Osteoblast (primary cell): ENCODE measurements at regions not wholly inside any gene's neighbourhood (a gene's known extent, or its start where the extent isn't known, plus 50 kb on each side); places are given as distances from the start of the nearest gene placed in this dataset.

Experiments used
- DNase-seq: peaks from one replicate; pipeline ENCODE4 v3.0.0; 2011; ENCODE audit warnings: low spot score, mixed read lengths; ENCODE audit not compliant: insufficient read length; ENCODE audit errors: missing footprints
- H2AFZ ChIP-seq: 2 replicates; pipeline ENCODE4 v1.6.0; 2011; ENCODE audit warnings: mild to moderate bottlenecking, low read length
- H3K27ac ChIP-seq: 2 replicates; pipeline ENCODE4 v1.5.1; 2011; ENCODE audit warnings: mild to moderate bottlenecking, low read depth, low read length, moderate library complexity
- H3K27me3 ChIP-seq: 2 replicates; pipeline ENCODE4 v1.6.0; 2012; ENCODE audit warnings: mild to moderate bottlenecking, control low read depth, inconsistent platforms, low read length, moderate library complexity; ENCODE audit not compliant: insufficient read depth
- H3K36me3 ChIP-seq: 2 replicates; pipeline ENCODE4 v1.5.1; 2011; ENCODE audit warnings: mild to moderate bottlenecking, low read length, control low read depth, moderate library complexity; ENCODE audit not compliant: insufficient read depth
- H3K4me1 ChIP-seq: 2 replicates; pipeline ENCODE4 v1.5.1; 2011; ENCODE audit warnings: mild to moderate bottlenecking, low read length, control low read depth, moderate library complexity; ENCODE audit not compliant: insufficient read depth
- H3K4me2 ChIP-seq: 2 replicates; pipeline ENCODE4 v1.6.0; 2011; ENCODE audit warnings: mild to moderate bottlenecking, low read length; ENCODE audit not compliant: insufficient read depth
- H3K4me3 ChIP-seq: fragments of 200-600 bp; sonication (generic); 3 replicates; pipeline ENCODE4 v1.5.1; 2012; ENCODE audit warnings: mild to moderate bottlenecking, low read length, inconsistent platforms; ENCODE audit not compliant: insufficient read depth
- H3K79me2 ChIP-seq: 2 replicates; pipeline ENCODE4 v1.6.0; 2012; ENCODE audit warnings: mild to moderate bottlenecking, low read length, control low read depth, inconsistent platforms; ENCODE audit not compliant: insufficient read depth
- H3K9me3 ChIP-seq: 2 replicates; pipeline ENCODE4 v1.5.1; 2011; ENCODE audit warnings: low read depth, low read length, control low read depth
- H4K20me1 ChIP-seq: 2 replicates; pipeline ENCODE4 v1.6.0; 2012; ENCODE audit warnings: mild to moderate bottlenecking, low read length, control low read depth; ENCODE audit not compliant: insufficient read depth
- CTCF ChIP-seq: IDR thresholded peaks from 2 replicates; pipeline ENCODE4 v1.5.1; 2011; ENCODE audit warnings: mild to moderate bottlenecking, low read depth, low read length, moderate library complexity; ENCODE audit errors: extremely low read depth

GRCh38 chr4:163758032-163758431, 263.5 kb downstream of the TMA16 start:
- Histone ChIP-seq H4K20me1 (no peaks in the 10 kb centered on the region), H3K4me3 (no peak overlapping the region), H3K4me2 (no peak overlapping the region), H3K27ac (no peak overlapping the region), H3K4me1 (no peaks in the 10 kb centered on the region), H3K79me2 (no peaks in the 10 kb centered on the region), H3K36me3 (no peaks in the 10 kb centered on the region), H2AFZ (no peak overlapping the region), H3K27me3 (no peaks in the 10 kb centered on the region), H3K9me3 (no peaks in the 10 kb centered on the region)
- TF ChIP-seq CTCF = no peak
- DNase-seq = no peak

- no peaks in the 10 kb centered on the region for H3K27me3 ChIP-seq
- no peak overlapping the region for H2AFZ ChIP-seq
- H3K27ac ChIP-seq = no peak overlapping the region
- H4K20me1 ChIP-seq = no peaks in the 10 kb centered on the region
- H3K36me3 ChIP-seq = no peaks in the 10 kb centered on the region
- no peak for TF ChIP-seq CTCF
- no peak for DNase-seq
- no peaks in the 10 kb centered on the region for H3K9me3 ChIP-seq
- no peak overlapping the region for H3K4me2 ChIP-seq
- no peak overlapping the region for H3K4me3 ChIP-seq
- H3K4me1 ChIP-seq = no peaks in the 10 kb centered on the region
- H3K79me2 ChIP-seq = no peaks in the 10 kb centered on the region
Measured at GRCh38 chr4:163762741-163763140, 268.3 kb downstream of the TMA16 start.

GRCh38 chr4:163764569-163764968, 270.1 kb downstream of the TMA16 start:
- H3K27me3 ChIP-seq = no peaks in the 10 kb centered on the region
- no peaks in the 10 kb centered on the region for H3K9me3 ChIP-seq
- no peaks in the 10 kb centered on the region for H4K20me1 ChIP-seq
- no peak overlapping the region for H3K4me3 ChIP-seq
- TF ChIP-seq CTCF = no peak
- H3K27ac ChIP-seq = no peak overlapping the region
- H3K36me3 ChIP-seq = no peaks in the 10 kb centered on the region
- no peaks in the 10 kb centered on the region for H3K4me1 ChIP-seq
- no peak for DNase-seq
- H3K79me2 ChIP-seq = no peaks in the 10 kb centered on the region
- H2AFZ ChIP-seq = no peak overlapping the region
- H3K4me2 ChIP-seq = no peak overlapping the region

GRCh38 chr4:163768014-163768413, 273.5 kb downstream of the TMA16 start:
- Histone ChIP-seq H3K27me3 (no peaks in the 10 kb centered on the region), H3K4me2 (no peak overlapping the region), H3K79me2 (no peaks in the 10 kb centered on the region), H3K4me1 (no peaks in the 10 kb centered on the region), H3K4me3 (no peak overlapping the region), H2AFZ (no peak overlapping the region), H4K20me1 (no peaks in the 10 kb centered on the region), H3K9me3 (no peaks in the 10 kb centered on the region), H3K36me3 (no peaks in the 10 kb centered on the region), H3K27ac (no peak overlapping the region)
- no peak for DNase-seq
- TF ChIP-seq CTCF = no peak
